ENCODE measurements at regions not wholly inside any gene's neighbourhood (a gene's known extent, or its start where the extent isn't known, plus 50 kb on each side); places are given as distances from the start of the nearest gene placed in this dataset.

GRCh38 chr15:26045516-26045915 is 182.4 kb upstream of the ATP10A start:
- peaks cover 1% of the 10 kb centered on the region for H3F3A ChIP-seq (ENCODE audit: insufficient read depth, low read length, poor library complexity, severe bottlenecking)
- no peaks in the 10 kb centered on the region for H3K27me3 ChIP-seq (ENCODE audit: insufficient read depth, low read depth, low read length)
- H3K9ac ChIP-seq (ENCODE audit: low read length), result no peak overlapping the region
- no peak overlapping the region for H3K4me2 ChIP-seq (ENCODE audit: low read length)
- no peaks in the 10 kb centered on the region for H4K20me1 ChIP-seq (ENCODE audit: insufficient read depth)
- H3K4me3 ChIP-seq (ENCODE audit: low read length), result no peak overlapping the region
- no peak overlapping the region for H2AFZ ChIP-seq (ENCODE audit: low read depth, low read length)
- TF ChIP-seq CTCF (IDR thresholded peaks at IDR 0.05; ENCODE audit: poor library complexity, severe bottlenecking) (no peak), POLR2AphosphoS5 (IDR thresholded peaks at IDR 0.05) (no peak), SMC3 (conservative IDR thresholded peaks at IDR 0.05; ENCODE audit: poor library complexity) (no peak), MXI1 (conservative IDR thresholded peaks at IDR 0.05; ENCODE audit: poor library complexity, severe bottlenecking) (no peak), EP300 (conservative IDR thresholded peaks at IDR 0.05; ENCODE audit: poor library complexity, severe bottlenecking) (no peak), REST (IDR thresholded peaks at IDR 0.05; ENCODE audit: borderline replicate concordance) (no peak), RAD21 (conservative IDR thresholded peaks at IDR 0.05) (no peak), TAF1 (IDR thresholded peaks at IDR 0.05; ENCODE audit: low read depth) (no peak), EZH2 (IDR thresholded peaks at IDR 0.05; ENCODE audit: borderline replicate concordance, insufficient read depth, low read length, poor library complexity, severe bottlenecking) (no peak)
- H3K9me2 ChIP-seq (ENCODE audit: insufficient read depth, low read length), result no peaks in the 10 kb centered on the region
- H3K79me2 ChIP-seq (replicated peaks; ENCODE audit: insufficient read depth, low read length), result no peaks in the 10 kb centered on the region
- no peaks in the 10 kb centered on the region for H3K36me3 ChIP-seq (ENCODE audit: insufficient read depth, low read length)
- no peaks in the 10 kb centered on the region for H3K9me3 ChIP-seq (ENCODE audit: low read length)
- H3K27ac ChIP-seq (ENCODE audit: low read length), result no peak overlapping the region

- H3K36me3 ChIP-seq (ENCODE audit: insufficient read depth, low read length), result no peaks in the 10 kb centered on the region
- H3K27ac ChIP-seq (ENCODE audit: low read length), result no peak overlapping the region
- H3K4me2 ChIP-seq (ENCODE audit: low read length), result no peak overlapping the region
- H3K79me2 ChIP-seq (replicated peaks; ENCODE audit: insufficient read depth, low read length), result no peaks in the 10 kb centered on the region
- H4K20me1 ChIP-seq (ENCODE audit: insufficient read depth), result no peaks in the 10 kb centered on the region
- no peak overlapping the region for H2AFZ ChIP-seq (ENCODE audit: low read depth, low read length)
- H3K4me3 ChIP-seq (ENCODE audit: low read length), result no peak overlapping the region
- no peaks in the 10 kb centered on the region for H3K27me3 ChIP-seq (ENCODE audit: insufficient read depth, low read depth, low read length)
- TF ChIP-seq CTCF (IDR thresholded peaks at IDR 0.05; ENCODE audit: poor library complexity, severe bottlenecking) (no peak), POLR2AphosphoS5 (IDR thresholded peaks at IDR 0.05) (no peak), TAF1 (IDR thresholded peaks at IDR 0.05; ENCODE audit: low read depth) (no peak), REST (IDR thresholded peaks at IDR 0.05; ENCODE audit: borderline replicate concordance) (no peak), SMC3 (conservative IDR thresholded peaks at IDR 0.05; ENCODE audit: poor library complexity) (no peak), RAD21 (conservative IDR thresholded peaks at IDR 0.05) (no peak), EP300 (conservative IDR thresholded peaks at IDR 0.05; ENCODE audit: poor library complexity, severe bottlenecking) (no peak), MXI1 (conservative IDR thresholded peaks at IDR 0.05; ENCODE audit: poor library complexity, severe bottlenecking) (no peak), EZH2 (IDR thresholded peaks at IDR 0.05; ENCODE audit: borderline replicate concordance, insufficient read depth, low read length, poor library complexity, severe bottlenecking) (no peak)
- H3K9me2 ChIP-seq (ENCODE audit: insufficient read depth, low read length), result no peaks in the 10 kb centered on the region
- H3K9me3 ChIP-seq (ENCODE audit: low read length), result no peaks in the 10 kb centered on the region
- H3K9ac ChIP-seq (ENCODE audit: low read length), result no peak overlapping the region
- H3F3A ChIP-seq (ENCODE audit: insufficient read depth, low read length, poor library complexity, severe bottlenecking), result no peaks in the 10 kb centered on the region
Measured at GRCh38 chr15:26043018-26043417, 179.9 kb upstream of the ATP10A start.

All from neural cell (in vitro differentiated cells).